GM18517 (cell line): ENCODE measurements at regions not wholly inside any gene's neighbourhood (a gene's known extent, or its start where the extent isn't known, plus 50 kb on each side); places are given as distances from the start of the nearest gene placed in this dataset.
"Not testable (repeated sequence)": the region's sequence is repeated elsewhere in the genome, so short reads cannot be mapped to it uniquely, and the experiment has no call there.

Experiments
- ATAC-seq: cut with Tn5 transposase; IDR thresholded peaks from one replicate; pipeline ENCODE4 v1.9.1; 2021; ENCODE audit warnings: mild to moderate bottlenecking, moderate library complexity; ENCODE audit not compliant: unreplicated experiment

- no peak for ATAC-seq
Measured at GRCh38 chr4:77358315-77358928, 201.4 kb downstream of the CCNG2 start.

DNA sequence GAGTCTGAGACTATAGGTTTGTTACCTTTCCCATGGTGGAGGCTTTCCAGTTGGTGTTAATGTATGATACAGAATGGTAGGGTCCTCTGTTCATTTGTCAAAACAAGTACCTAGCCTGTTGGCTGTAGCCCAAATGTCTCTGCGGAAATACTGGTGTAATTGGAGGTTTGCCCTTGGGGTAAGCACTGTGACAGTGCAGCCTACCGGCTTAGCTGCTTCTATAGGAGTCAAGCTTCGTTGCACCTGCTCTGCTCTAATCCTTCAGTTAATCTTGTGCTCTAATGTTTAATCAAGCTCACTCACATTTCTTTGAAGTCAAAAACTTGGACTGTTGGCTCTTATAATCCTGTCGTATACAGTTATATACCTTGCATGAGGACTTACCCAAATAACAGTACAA, 203.4 kb downstream of the CCNG2 start:
- ATAC-seq = no peak

DNA sequence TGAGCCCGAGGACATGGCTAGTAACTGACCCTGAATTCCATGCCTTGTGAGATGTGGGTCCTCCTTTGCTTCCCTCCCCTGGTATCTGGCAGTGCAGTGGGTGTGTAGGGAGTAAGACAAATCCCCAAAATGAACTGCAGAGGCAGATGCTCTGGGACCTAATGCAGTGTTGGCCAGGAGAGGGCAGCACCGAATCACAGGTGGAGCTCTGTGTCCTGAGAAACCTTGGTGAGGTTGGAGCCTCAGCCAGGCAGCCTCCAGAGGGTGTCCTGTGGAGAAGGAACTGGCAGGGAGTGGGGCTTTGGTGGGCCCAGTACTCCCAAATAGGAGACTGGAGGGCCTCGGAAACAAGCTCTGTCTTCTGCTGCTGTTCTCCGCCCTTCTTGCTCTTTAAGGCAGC, 209.9 kb downstream of the CCNG2 start:
- not testable (repeated sequence) for ATAC-seq

DNA sequence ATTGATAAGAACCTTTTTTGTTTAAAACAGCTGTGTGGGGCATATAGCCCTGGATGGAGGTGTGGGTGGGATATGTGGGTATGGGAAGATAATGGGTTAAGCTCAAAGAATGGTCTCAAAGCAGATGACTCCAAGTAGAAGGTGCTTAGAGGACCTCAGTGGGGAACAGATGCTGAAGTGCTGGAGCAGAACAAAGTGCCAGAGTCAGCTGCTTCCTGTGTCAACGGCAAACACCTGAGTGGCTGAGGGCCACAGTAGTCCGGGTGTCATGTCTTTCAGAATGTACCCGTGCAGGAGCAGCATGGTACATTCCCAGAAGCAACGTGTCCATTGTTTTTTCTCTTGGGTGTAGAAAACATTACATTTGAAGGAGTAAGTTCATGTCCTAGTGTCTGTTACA, 210.6 kb downstream of the CCNG2 start:
- ATAC-seq = no peak

GRCh38 chr4:77372375-77372774, 215.4 kb downstream of the CCNG2 start:
- ATAC-seq = no peak

- ATAC-seq = no peak
Measured at GRCh38 chr4:77375866-77376607, 219.0 kb downstream of the CCNG2 start.

- ATAC-seq = no peak
Measured at GRCh38 chr4:77376788-77377460, 219.9 kb downstream of the CCNG2 start.

DNA sequence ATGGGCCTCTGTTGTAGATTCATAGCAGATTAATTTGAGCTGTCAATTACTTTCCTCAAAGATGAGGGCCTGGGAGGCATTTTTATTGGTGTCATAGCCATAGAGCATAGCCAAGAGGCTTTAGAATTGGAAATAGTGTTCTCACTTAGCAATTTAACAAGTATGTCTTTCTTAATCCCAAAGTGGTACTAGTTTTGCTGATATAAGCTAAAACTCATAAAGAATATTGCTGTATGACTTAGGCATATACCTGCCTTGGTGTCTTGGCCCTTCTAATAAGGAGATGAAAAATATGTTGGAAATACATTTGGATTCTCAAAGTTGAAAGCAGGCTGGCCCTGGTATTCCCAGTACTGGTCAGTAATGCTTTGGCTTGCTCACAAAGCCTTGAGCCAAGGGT, 221.5 kb upstream of the CXCL13 start:
- ATAC-seq = no peak

- peak; percentile 77 for ATAC-seq
Measured at GRCh38 chr4:77385124-77385969, 220.3 kb upstream of the CXCL13 start.

- no peak for ATAC-seq
Measured at GRCh38 chr4:77393996-77394395, 211.6 kb upstream of the CXCL13 start.

DNA sequence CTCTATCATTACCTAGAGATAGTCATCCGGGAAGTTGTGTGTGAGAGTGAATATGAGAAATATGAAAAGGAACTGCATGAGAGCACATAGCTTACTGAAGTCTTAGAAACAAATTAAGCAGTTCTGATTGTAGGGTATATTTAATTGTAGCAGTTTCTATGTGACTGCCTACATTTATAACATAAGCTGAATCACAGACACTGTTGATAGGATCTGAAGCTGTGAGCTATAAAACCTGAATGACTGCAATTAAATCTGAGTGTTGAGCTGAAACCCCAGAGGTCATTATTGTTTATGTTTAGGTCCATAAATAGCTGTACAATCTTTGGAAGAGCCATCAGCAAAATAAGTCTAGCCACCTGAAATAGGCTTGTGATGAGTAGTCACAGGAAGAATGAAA, 210.1 kb upstream of the CXCL13 start:
- no peak for ATAC-seq

DNA sequence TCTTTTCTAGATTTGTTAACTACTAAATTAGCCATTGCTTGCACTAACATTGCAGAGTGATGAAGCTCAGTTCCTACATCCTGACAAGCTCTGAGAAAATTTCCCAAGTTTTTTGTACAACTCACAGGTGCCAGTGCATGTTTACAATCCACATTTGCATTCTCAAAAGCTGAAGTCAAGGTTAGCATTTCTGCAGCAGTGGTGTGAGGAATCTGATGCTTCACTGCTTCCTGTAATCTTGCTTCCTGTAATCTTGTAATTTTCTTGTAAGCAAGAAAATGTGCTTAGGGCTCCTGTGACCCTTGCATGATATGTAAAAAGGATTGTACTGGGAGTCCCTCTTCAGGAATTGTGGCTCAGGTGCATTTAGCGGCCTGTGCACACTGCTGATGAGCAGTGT, 207.4 kb upstream of the CXCL13 start:
- ATAC-seq = no peak

- ATAC-seq = no peak
Measured at GRCh38 chr4:77399831-77400230, 205.8 kb upstream of the CXCL13 start.

GRCh38 chr4:77413766-77414165, 191.9 kb upstream of the CXCL13 start:
- ATAC-seq = no peak

GRCh38 chr4:77415689-77416088, 189.9 kb upstream of the CXCL13 start:
- ATAC-seq = no peak

GRCh38 chr4:77418333-77418732, 187.3 kb upstream of the CXCL13 start:
- no peak for ATAC-seq

DNA sequence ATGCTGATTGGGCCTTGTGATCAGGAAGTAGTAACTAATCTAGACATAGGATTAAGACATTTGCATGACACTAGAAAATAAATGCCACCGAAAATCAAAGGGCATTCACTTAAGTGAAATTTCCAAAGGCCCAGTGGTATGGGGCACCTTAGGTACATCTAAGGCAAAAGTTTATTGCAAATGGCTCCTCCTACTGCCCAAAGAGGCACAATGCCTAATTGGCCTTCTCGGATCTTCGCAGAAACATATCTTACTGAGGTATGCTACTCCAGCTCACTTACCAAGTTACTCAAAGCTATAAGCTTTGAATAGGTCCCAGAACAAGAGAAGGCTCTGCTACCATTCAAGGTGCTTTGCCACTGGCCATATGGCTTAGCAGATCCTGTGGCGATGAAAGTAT, 174.8 kb upstream of the CXCL13 start:
- ATAC-seq = no peak

DNA sequence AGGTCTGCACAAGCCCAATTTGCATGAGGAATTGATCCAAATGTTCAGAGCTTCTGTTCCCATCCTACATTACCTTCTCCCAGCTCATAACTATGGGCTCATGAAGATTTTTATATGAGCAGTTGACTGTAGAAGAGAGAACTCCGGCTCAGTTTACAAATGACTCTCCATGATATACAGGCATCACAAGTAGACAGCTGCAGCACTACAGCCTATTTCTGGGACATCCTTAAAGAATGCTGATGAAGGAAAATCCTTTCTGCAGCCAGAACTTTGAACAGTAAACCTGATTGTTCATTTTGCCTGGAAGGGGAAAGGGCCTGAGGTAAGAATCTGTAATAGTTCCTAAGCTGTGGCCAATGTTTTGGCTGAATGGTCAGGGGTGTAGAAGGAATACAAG, 174.1 kb upstream of the CXCL13 start:
- no peak for ATAC-seq

- ATAC-seq = no peak
Measured at GRCh38 chr4:77432717-77433417, 172.8 kb upstream of the CXCL13 start.

GRCh38 chr4:77433418-77433733, 172.2 kb upstream of the CXCL13 start:
- peak; percentile 89 for ATAC-seq
